Kidney epithelial cell (primary cell): ENCODE measurements at regions not wholly inside any gene's neighbourhood (a gene's known extent, or its start where the extent isn't known, plus 50 kb on each side); places are given as distances from the start of the nearest gene placed in this dataset.

Experiments
- DNase-seq: peaks from one replicate; pipeline ENCODE4 v3.0.0-alpha.2; 2010; ENCODE audit warnings: low read depth
- H3K27me3 ChIP-seq: 2 replicates; pipeline ENCODE4 v1.6.0; 2011; ENCODE audit warnings: low read length; ENCODE audit not compliant: control insufficient read depth, insufficient read depth
- H3K36me3 ChIP-seq: 2 replicates; pipeline ENCODE4 v1.5.1; 2011; ENCODE audit warnings: low read length; ENCODE audit not compliant: control insufficient read depth, insufficient read depth
- H3K4me3 ChIP-seq: 2 replicates; pipeline ENCODE4 v1.5.1; 2011; ENCODE audit warnings: low read depth, mild to moderate bottlenecking, control low read depth, low read length
- CTCF ChIP-seq: IDR thresholded peaks from 2 replicates; pipeline ENCODE4 v1.5.1; 2011; ENCODE audit warnings: mild to moderate bottlenecking, moderate library complexity, low read length, control low read depth, inconsistent platforms; ENCODE audit not compliant: insufficient read depth, poor library complexity, severe bottlenecking

- TF ChIP-seq CTCF, result no peak
- Histone ChIP-seq H3K4me3 (no peak overlapping the region), H3K36me3 (no peaks in the 10 kb centered on the region), H3K27me3 (no peaks in the 10 kb centered on the region)
- DNase-seq, result no peak
Observed at GRCh38 chr18:75884728-75885127, 457.2 kb upstream of the SMIM21 start.

GRCh38 chr18:75880925-75881504 is 453.5 kb upstream of the SMIM21 start:
- no peak for DNase-seq
- H3K4me3 ChIP-seq, result no peak overlapping the region
- no peaks in the 10 kb centered on the region for H3K27me3 ChIP-seq
- H3K36me3 ChIP-seq, result no peaks in the 10 kb centered on the region
- TF ChIP-seq CTCF, result no peak

- no peak for TF ChIP-seq CTCF
- Histone ChIP-seq H3K36me3 (no peaks in the 10 kb centered on the region), H3K27me3 (no peaks in the 10 kb centered on the region), H3K4me3 (no peak overlapping the region)
- no peak for DNase-seq
Observed at GRCh38 chr18:75880266-75880665, 452.8 kb upstream of the SMIM21 start.

GRCh38 chr18:75879196-75879595 is 451.7 kb upstream of the SMIM21 start:
- H3K4me3 ChIP-seq, result no peak overlapping the region
- H3K27me3 ChIP-seq, result no peaks in the 10 kb centered on the region
- no peak for DNase-seq
- TF ChIP-seq CTCF, result no peak
- H3K36me3 ChIP-seq, result no peaks in the 10 kb centered on the region

GRCh38 chr18:75875559-75875958 is 448.1 kb upstream of the SMIM21 start:
- Histone ChIP-seq H3K4me3 (no peak overlapping the region), H3K36me3 (no peaks in the 10 kb centered on the region), H3K27me3 (no peaks in the 10 kb centered on the region)
- no peak for TF ChIP-seq CTCF
- DNase-seq, result no peak

GRCh38 chr18:75874401-75875089 is 447.0 kb upstream of the SMIM21 start:
- DNase-seq, result no peak
- Histone ChIP-seq H3K4me3 (no peak overlapping the region), H3K27me3 (no peaks in the 10 kb centered on the region), H3K36me3 (no peaks in the 10 kb centered on the region)
- no peak for TF ChIP-seq CTCF
